ENCODE measurements at regions not wholly inside any gene's neighbourhood (a gene's known extent, or its start where the extent isn't known, plus 50 kb on each side); places are given as distances from the start of the nearest gene placed in this dataset.

DNA sequence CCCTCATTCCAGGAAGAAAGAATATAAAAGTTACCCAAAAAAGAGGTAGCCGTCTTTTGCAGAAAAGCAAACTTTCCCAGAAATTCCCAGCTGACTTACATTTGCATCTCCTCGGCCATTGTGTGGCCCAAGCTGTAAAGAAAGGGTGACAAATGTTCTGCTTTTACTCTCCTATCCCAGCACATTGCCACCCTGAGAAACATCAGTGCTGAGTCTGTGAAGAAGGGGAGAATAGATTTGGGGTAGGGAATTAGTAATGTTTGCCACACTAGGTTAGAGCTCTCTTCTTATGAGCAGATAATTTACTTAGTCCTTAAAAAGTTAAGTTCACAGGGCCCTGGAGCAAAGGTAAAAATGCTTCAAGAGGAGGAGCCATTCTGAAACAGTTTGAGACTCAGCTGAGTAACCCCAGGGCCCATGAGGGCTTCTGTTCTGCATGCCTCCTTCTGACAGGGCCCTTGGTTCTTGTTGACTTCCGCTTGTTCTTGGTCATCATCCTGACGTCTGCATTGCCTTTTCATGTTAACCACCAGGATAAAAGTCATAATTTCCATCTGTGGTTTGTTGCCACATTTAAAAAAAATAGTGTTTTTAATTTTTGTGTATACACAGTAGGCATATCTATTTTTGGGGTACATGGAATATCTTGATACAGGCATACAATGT is 550.7 kb downstream of the RNF144A start:
- DNase-seq (ENCODE audit: low read depth in 2 of 2) = peak in 1 of 2 donors; percentile 26

DNA sequence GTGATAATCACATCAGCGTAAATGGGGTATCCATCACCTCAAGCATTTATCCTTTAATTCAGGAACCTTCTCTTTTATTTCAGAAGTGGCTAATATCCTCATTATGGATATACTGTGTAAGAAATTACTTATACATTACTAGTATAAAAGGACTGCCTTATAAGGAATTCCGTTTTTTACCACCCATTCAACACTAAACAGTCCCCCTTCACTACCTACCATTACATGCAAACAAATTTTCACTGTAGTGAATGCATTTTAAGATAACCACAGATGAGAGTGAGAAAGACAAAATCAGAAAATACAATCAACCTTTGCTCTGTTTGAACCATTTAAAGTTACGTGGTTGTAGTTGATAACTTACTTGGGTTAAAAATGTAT is 551.2 kb downstream of the RNF144A start:
- no peak for DNase-seq (ENCODE audit: low read depth in 2 of 2)

DNA sequence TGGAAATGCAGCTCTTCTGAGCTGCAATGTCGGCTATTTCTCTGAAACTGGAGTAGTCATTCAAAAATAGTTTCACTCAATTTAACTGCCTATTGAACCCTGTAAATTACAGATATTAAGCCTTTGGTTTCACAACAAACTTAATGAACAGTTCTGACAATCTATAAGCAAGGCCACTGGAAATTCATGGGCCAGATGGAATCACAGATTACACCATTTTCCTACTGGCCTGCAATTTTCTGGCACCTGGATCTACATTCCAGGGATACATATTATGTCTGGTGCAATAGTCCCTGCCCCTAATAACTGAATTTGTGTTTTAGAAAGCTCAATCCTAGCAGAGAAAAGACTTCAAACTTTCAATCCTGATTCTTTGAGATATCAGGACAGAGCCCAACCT is 551.7 kb downstream of the RNF144A start:
- DNase-seq (ENCODE audit: low read depth in 2 of 2) = no peak

DNA sequence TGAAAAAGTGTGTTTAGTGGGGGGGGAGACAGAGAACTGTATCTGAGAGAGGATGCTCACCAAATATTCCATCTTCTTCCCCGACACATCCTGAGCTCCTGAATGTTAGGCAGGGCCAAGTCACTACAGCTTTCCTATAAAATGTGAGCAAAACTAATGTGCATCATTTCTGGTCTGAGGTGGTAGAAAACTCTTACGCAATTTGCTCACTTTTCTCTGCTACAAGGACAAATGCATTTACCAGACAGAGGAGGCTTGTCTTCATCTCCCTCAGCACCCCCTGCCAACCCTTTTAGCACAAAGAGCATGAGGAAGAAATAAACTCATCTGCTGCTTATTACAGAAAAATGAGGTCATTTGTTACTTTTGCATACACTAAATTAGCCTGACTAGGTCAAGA is 554.0 kb downstream of the RNF144A start:
- DNase-seq (ENCODE audit: low read depth in 2 of 2) = no peak

DNA sequence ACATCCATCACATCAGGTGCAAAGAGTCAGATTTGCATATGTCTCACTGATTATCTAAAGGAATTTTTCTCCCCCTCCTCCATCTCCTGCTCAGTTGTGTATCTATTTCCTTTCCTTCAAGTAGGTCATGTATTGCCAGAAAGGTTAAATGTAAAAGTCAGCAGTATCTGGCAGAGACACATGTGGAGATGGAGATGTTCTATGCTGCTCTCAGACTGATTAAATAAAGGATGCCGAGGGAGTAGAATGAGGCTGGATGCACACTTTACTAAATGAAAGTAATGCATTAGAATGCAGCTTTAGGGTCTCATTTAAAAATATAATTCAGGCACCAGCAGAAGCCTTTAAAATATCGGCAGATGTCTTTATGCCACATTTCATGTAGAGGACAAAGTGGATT is 555.3 kb downstream of the RNF144A start:
- DNase-seq (ENCODE audit: low read depth in 2 of 2) = no peak

DNA sequence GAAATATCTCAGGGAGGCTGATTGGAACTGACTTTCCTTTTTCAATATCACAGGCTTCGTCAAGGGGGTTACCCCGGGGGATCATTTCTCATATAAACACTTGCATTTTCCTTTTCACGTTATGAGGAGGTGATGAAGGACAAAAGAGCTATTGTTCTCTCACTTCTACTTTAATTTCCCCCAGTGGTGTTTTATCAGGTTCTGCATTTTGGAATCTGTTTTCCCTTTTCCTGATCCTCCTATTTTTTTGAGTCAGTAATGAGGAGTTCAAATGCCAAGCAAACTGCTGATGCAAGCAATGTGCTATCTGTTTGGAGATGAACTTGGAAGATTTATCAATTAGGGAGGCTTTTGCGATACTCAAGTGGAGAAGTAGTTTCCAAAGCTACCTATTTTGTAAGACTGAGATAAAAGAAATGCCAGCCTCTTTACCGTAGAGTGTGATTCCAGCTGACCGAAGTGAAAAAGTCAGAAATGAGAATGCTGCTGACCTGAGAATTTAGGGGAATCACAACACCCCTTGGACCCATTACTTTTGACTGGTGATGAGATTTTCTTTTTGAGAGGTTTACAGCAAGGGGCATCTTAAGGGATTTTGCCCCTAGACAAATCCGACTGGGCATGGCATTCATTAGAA is 556.0 kb downstream of the RNF144A start:
- DNase-seq (ENCODE audit: low read depth in 2 of 2) = no peak

DNA sequence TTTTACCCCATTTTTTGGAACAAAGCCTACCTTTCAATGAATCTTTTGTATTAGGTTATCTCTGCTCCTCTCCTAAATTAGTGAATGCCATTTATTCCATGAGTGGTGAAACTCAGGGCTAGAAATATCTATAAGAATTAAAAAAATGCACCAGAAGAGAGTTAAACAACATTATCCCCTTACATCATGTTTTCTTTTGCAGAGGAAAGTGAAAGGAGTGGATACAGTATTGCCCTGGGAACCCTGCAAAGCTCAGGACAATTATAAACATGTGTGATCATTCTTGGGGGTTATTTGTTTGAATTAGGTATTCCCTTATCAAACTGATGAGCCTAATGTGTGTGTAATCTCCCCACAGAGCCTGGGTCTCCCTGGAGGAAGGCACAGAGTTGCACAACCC is 559.2 kb downstream of the RNF144A start:
- DNase-seq (ENCODE audit: low read depth in 2 of 2) = no peak

DNA sequence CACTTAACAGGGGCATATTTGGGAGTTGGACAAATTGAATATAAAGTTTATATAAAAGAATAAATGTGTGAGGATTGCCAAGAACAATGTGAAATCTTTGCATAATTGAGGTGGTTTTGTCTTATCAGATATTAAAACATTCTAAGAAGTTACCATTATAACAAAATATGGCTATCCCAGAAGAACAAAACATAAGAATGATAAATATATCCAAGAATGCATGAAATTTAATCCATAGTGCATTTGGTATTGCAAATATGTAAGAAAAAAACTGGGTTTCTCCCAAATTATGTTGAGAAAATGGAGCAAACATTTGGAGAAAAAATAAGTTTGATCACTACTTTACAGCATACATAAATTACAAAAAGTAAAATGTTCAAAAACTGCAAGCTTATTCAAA is 562.4 kb downstream of the RNF144A start:
- DNase-seq (ENCODE audit: low read depth in 2 of 2) = no peak

DNA sequence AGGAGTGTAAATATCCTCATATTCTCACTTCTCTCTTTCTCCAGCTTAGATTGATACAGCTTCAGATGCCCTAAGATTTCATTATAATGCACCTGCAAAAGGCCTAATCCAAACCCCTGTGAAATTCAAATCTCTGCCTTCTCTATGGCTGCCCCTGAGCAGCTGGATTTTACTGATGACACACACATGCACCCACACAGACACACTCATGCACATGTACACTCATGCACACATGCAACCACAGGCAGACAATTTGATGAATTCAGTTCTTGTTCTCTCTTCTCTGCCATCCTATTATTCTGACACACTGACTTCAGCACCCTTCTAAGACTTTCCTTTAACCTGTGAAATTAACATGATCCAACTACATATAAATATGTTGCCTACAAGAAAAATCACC is 563.2 kb downstream of the RNF144A start:
- no peak for DNase-seq (ENCODE audit: low read depth in 2 of 2)

DNA sequence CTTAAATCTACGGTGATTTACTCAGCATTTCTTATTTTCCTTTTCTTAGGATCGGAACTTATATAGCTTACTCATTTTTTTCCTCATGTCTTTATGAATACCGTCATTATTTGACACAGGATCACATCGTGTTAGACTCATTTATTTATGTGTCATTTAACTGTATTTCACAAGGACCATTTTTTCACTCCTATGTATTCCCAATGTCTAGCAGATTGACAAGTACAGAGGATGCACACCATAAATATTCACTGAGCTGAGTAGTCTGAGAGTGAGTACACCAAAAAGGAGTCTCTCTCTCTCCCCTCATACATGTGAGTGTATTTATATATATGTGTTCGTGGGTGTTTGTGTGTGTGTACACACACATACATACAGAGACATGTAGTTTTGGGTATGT is 573.5 kb downstream of the RNF144A start:
- no peak for DNase-seq (ENCODE audit: low read depth in 2 of 2)

DNA sequence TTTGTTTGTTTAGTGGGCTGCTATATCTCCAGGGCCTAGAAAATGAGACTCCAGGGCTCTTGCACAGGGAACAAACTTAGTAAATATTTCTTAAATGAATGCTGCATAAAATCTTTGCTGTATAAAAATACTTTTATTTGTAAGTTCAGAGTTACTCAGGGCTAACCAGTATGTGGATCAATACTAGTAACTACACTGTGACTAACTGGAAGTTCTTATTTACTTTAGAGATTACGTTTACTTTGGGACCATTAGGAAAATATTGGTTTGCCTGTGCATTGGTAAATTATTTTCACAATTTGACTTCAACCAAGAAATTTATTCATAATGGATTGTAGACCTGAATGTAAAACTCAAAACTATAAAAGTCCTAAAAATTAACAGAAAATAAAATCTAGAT is 575.5 kb downstream of the RNF144A start:
- no peak for DNase-seq (ENCODE audit: low read depth in 2 of 2)

DNA sequence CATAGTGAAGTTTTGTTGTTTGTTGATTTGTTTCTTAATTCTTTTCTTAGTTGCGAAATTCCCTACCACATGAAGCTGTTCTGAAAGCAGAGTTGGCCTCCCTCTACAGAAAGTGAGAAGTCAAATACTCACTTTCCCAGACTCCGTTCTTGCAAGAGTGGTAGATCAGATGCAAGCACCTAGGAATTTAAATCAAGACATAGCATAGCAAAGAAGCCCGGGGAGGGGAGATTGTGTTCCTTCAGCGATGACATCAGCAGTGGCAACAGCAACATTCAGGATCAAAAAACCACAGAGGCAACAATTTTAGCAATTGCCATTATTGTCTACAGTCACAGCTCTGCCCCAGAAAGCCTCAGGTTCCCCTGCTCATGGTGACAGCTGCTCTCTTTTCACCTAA is 580.0 kb downstream of the RNF144A start:
- DNase-seq (ENCODE audit: low read depth in 2 of 2) = no peak

DNA sequence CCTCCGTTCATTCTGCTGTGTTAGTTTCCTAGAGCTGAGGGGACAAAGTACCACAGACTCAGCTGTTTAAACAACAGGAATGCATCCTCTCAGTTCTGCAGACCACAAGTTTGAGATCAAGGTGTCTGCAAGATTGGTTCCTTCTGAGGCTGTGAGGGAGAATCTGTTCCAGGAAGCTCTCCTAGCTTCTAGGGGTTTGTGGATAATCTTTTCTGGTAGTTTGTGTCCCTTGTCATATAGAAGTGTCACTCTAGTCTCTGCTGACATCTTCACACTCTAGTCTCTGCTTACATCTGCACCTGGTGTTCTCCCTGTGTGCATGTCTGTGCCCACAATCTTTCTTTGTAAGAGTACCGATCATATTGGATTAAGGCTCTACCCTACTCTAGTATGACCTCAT is 581.8 kb downstream of the RNF144A start:
- no peak for DNase-seq (ENCODE audit: low read depth in 2 of 2)

DNA sequence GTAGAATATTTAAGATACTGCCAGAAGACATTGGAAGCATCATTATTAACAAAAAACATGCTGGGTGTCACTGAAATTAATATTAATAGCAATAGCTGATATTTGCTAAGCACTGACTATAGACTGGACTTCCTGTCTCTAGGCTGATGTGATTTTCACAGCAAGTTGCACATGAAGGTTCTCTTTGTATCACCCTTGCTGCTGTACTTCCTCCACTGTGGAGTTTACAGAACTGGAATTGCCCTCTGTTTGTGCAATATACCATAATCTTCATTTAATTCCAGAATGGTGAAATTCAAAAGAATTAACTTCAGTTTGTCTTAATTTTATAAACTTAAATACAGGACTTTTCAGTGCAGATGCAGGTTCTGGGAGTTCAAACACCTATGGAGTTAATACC is 585.1 kb downstream of the RNF144A start:
- no peak for DNase-seq (ENCODE audit: low read depth in 2 of 2)

DNA sequence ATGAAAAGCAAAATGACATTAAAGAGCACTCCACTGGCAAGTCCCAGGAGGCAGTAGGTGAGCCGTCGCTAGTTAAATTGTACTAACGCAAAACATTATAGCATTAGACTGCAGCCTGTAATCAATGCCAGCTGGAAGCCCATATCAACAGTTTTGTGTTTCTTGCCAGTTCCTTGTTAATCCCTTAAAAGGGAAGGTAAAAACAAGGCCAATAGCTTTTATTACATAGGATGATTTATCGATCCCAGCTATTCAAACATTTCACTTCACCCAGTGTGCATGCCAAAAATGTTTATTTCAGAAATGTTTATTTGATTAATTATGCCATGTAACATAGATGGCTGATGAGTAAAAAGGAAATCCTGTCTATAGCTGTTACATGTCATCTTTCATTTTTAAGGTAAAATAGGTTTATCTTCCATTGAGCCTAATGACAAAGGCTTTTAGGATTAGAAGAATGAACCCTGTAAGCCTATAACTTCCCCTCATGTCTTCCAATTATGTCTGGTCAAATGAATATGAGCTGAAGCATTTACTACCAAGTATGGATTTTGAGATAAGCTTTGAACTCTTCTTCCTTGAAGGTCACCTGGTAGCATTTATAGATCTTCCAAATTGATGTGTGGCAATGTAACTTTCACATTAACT is 591.2 kb downstream of the RNF144A start:
- no peak for DNase-seq (ENCODE audit: low read depth in 2 of 2)

DNA sequence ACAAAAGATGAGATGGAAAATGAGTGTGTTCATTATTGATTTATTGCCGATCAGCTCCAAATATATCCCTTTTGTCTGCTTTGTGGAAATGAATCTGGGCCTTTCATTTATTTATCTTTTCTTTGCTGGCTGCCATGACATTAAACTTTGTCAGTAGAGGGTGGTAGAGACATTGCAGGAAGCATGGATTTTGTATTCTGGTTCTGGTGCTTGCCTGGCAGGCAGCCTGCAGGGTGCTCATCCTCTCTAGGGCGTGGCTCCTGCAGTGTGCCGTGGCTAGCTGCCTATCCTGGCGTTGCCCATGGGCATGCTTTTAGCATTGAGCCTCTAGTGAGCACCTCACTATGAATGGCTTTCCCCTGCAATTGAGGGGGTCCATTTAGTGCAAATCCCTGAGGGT is 593.1 kb downstream of the RNF144A start:
- no peak for DNase-seq (ENCODE audit: low read depth in 2 of 2)

DNA sequence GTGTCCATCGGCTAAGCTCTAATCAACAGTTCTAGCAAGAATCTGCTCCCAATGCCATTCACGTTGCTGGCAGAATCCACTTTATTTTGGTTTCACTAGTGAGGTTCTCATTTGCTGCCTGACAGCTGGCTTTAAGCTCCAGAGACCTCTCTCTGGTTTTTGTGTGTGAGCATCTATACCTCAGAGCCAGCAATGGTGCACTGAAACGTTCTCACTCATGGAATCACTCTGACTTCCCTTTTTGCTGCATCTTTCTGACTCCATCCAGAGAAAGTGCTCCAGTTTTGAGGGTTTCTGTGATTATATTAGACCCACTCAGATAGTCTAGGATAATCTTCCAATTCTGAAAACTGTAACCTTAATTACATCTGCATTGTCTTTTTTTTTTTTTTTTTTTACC is 596.6 kb downstream of the RNF144A start:
- DNase-seq (ENCODE audit: low read depth in 2 of 2) = no peak

DNA sequence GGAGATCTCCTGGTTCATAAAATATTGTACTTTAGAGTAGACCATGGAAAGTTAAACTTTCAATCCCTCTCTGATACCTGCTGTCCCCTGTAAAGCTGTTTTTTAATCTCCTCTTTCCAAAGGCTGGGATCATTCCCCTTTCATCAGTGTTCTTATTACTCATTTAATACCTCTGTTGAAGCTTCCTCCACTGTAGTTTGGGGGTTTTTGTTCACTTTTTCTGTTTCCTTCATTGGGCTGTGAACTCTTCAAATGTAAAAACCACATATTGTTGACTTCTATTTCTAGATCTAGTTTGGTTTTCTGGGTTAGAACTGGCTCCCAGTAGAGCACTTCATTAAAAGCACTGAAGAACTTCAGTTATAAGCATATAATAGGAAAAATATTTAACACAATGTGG is 598.1 kb downstream of the RNF144A start:
- DNase-seq (ENCODE audit: low read depth in 2 of 2) = no peak

DNA sequence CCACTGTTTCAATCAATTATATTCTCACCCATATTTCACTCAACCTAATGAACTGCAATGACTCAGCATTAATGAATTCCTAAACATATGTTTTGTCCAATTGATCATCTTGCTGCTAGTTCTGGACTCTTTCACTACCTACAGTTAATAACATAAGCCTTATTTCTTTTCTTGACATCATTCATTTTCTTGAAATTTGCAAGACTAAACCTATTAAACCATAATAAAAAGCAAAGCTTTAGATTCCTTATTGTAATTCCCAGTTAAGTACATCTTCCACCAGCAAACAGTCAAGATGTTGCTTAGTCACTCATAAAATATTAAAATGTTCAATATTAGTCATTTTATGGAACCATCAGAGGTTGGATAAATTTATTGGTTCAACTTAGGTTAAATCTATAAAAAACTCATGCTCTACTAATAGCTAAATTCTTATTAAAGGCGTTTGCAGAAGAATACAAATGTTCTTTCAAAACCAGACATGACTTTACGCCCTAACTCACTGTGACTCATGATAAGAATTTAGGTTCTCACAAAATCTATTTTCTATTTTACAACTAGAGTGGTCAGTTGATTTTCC is 599.4 kb downstream of the RNF144A start:
- no peak for DNase-seq (ENCODE audit: low read depth in 2 of 2)

DNA sequence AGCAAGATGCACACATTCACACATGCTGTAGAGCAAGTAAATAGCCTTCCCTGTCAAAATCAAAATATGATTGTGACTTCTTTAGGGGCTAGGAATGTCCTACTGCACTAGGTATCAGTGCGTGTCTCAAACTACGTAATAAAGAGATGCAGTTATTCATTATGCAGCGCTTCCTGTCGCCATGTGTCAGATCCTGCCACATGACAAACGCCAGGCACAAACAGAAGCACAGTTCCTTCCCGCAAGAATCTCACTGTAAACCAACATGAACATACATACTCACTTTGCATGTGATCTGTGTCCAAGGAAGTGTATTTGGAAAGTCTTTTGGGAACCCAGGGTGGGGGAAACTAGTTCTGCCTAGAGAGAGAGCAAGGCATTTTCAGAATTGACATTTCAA is 599.9 kb downstream of the RNF144A start:
- DNase-seq (ENCODE audit: low read depth in 2 of 2) = no peak

DNA sequence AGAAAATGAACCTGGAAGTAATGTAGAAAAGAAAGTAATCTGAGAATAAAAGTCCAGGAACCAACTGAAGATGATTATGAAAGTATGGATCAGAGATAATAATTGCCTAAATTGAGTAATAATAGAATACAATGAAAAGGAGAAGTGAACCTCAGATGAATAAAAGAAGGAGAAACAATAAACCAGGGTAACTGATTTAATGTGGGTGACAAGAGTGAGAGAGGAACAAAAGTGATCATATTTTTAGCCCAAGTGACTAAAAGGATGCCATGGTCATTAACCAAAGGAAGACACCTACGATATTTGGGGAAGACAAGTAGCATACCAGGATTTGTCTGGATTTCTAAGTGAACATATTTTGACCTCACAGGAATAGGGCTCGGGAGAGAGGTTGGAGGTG is 600.6 kb downstream of the RNF144A start:
- DNase-seq (ENCODE audit: low read depth in 2 of 2) = no peak

DNA sequence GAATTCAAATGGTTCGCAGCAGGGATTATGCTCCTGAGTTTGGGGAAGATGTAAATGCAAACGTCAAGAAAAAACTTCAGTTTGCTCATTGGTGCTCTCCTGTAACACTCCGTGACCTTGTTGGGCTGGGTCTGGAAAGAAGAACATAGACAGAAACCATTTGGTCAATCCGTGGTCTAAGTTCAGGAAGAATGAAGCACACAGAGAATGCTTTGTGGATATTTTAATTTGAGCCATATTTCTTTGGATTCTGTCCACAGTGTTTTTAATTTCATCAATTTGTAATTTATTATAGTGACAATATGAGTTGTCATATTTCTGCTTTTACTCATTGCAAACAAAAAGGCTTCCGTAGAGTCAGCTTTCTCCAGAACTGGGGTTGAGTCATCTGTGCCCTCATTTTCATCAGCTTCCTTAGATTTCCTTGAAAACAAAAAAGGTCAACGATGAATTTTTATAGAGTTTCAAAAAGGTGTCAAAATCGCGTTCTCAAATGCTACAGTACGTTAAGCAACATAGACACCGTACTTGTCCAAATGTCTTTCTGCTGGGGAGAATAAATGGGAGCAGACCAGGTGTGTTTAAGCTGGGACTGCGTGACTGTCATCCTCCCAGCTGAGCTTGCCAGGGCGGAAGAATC is 606.4 kb downstream of the RNF144A start:
- no peak for DNase-seq (ENCODE audit: low read depth in 2 of 2)

DNA sequence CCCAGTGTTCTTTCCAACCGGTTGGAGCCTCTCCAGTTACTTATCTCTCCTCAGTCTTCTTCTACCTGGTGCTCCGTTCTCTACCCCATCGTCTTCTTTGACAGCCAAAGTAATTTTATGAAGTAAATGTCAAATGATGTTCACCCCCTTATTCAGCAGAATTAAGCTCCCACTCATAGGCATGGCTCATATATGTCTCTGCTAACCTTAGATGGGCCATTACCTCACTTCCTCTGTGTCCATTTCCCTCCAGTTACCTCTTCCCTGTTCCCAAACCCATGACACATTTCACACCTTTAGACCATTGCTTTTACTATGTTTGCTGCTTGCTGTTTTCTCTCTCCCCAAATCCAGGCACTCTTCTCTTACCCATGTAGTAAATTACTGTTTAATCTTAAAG is 607.0 kb downstream of the RNF144A start:
- no peak for DNase-seq (ENCODE audit: low read depth in 2 of 2)
